Memory B cell (primary cell): ENCODE measurements at regions not wholly inside any gene's neighbourhood (a gene's known extent, or its start where the extent isn't known, plus 50 kb on each side); places are given as distances from the start of the nearest gene placed in this dataset.

Experiments used
- ATAC-seq: fragments of 150-1000 bp; cut with Tn5 transposase; 2 replicates; pipeline ENCODE4 v1.10.0; 2021; ENCODE audit warnings: low read depth, mild to moderate bottlenecking, moderate library complexity
- DNase-seq, 2 donors: peaks; one replicate each; pipeline ENCODE4 v3.0.0; 2022; ENCODE audit warnings: low spot score in 2 of 2
- H3K27ac Mint-ChIP-seq: one replicate; pipeline ENCODE4 v1.8.0; 2022; ENCODE audit warnings: mild to moderate bottlenecking, moderate library complexity, mixed read lengths
- H3K27me3 Mint-ChIP-seq: one replicate; pipeline ENCODE4 v1.8.0; 2022; ENCODE audit warnings: mixed read lengths
- H3K36me3 Mint-ChIP-seq: one replicate; pipeline ENCODE4 v1.8.0; 2022; ENCODE audit warnings: mild to moderate bottlenecking, mixed read lengths
- H3K4me1 Mint-ChIP-seq: one replicate; pipeline ENCODE4 v1.8.0; 2022; ENCODE audit warnings: mixed read lengths
- H3K4me3 Mint-ChIP-seq: one replicate; pipeline ENCODE4 v1.8.0; 2022; ENCODE audit warnings: mild to moderate bottlenecking, moderate library complexity, mixed read lengths
- H3K9me3 Mint-ChIP-seq: one replicate; pipeline ENCODE4 v1.8.0; 2022; ENCODE audit warnings: mixed read lengths

DNA sequence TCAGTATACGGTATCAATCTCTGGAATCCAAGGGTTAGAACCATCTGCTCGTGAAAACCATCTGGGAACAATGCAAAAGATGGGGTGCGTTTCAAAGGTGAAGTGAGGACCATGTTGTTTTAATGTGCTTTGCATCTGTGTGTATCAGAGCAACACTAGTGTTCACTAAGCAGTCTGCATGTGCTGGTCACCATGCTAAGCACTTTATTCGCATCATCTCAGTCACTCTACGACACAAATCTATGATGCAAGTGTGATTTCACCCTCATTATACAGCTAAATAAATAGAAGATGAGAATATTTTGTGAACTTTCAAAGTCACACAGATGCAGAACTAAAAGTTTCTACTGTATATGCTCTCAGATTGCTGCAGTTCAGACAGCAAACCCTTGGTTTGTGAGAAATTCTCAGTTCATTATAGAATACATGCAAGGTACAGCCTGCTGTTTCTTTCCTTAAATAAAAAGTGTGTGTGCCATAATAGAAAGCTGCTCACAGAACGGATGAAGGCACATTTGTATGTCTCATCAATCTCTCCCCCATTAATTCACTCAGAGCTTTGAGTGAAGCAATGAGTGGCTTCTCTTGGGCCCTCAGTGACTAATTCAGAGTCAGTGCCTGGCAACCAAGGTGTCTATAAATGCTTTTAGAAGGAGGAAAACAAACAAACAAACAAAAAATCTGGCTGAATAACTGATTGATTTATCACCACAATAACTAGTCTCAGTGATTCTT, 652.8 kb upstream of the SOX11 start:
- no peak for ATAC-seq
- Mint-ChIP-seq H3K4me3 (no peak overlapping the region), H3K4me1 (no peaks in the 10 kb centered on the region), H3K27me3 (no peaks in the 10 kb centered on the region), H3K27ac (no peak overlapping the region), H3K9me3 (peaks cover 1% of the 10 kb centered on the region), H3K36me3 (no peaks in the 10 kb centered on the region)
- DNase-seq = no peak

DNA sequence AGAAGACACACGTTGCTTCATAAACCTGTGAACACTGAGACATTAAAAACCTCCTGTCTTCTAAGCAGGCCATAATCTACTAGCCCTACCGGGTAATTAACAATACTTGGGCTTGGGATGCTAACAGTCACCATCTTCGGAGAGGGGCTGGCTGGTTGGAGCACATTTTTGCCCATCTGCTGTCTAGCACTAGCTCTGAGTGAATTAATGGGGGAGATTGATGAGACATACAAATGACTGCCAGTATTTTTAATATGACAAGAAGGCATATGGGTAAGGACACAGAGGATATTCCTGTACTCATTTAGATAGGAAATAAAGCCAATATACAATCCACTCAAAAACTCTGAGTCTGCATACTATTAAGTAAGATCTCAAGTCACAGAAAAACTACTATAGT, 651.6 kb upstream of the SOX11 start:
- DNase-seq (no peak), ATAC-seq (no peak)
- H3K4me1 Mint-ChIP-seq = no peaks in the 10 kb centered on the region
- no peaks in the 10 kb centered on the region for H3K36me3 Mint-ChIP-seq
- H3K27ac Mint-ChIP-seq = no peak overlapping the region
- peaks cover 3% of the 10 kb centered on the region for H3K9me3 Mint-ChIP-seq
- H3K27me3 Mint-ChIP-seq = no peaks in the 10 kb centered on the region
- H3K4me3 Mint-ChIP-seq = no peak overlapping the region

DNA sequence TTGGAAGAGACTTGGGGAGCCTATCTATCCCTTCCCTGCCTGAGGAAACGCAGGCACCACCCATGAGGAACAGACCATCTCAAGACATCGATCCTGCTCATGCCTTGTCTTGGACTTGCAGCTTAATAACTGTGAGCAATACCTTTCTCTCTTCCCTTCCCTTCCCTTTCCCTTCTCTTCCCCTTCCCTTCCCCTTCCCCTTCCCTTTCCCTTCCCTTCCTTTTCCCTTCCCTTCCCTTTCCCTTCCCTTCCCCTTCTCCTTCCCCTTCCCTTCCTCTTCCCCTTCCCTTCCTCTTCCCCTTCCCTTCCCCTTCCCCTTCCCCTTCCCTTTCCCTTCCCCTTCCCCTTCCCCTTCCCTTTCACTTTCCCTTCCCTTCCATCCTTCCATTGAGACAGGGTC, 650.7 kb upstream of the SOX11 start:
- H3K27me3 Mint-ChIP-seq = no peaks in the 10 kb centered on the region
- DNase-seq = no peak
- H3K36me3 Mint-ChIP-seq = no peaks in the 10 kb centered on the region
- no peaks in the 10 kb centered on the region for H3K4me1 Mint-ChIP-seq
- no peak overlapping the region for H3K4me3 Mint-ChIP-seq
- peaks cover 3% of the 10 kb centered on the region for H3K9me3 Mint-ChIP-seq
- H3K27ac Mint-ChIP-seq = no peak overlapping the region
- no peak for ATAC-seq

DNA sequence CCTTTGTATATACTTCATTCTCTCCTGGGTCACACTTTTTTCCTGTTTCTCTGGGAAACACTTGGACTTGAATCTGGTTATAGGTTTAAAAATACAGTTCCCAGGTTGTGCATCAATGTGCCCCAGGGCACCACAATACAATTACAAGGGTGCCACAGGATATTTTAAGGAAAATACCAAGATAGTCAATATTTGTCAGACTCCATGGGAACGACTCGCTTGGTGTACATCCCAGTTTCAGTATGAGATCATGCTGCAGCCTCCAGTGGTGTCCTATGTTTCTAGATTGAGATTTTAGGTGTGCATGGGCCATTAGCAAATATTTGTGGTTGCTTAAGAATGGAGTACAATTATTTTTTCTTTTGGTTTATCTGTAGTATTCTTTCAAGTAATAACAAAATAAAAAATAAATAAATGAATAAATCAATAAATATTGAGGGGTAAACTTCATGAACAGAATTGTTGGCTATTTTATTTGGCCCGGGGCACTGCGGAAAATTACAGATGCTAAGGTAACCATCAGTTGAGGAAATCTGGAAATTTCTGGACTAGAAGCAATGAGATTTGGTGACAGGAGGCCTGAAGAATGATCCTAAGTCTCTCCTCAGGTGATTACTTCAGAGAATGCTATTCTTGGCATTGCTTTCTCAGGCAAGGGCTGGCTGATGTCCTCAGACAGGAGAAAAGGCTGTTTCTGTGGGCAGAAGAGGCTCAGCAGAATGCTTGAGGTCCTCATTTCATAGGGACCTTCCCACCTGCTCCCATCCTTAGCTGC, 649.3 kb upstream of the SOX11 start:
- no peak for ATAC-seq
- Mint-ChIP-seq H3K36me3 (no peaks in the 10 kb centered on the region), H3K4me3 (no peak overlapping the region), H3K9me3 (peaks cover 3% of the 10 kb centered on the region), H3K27me3 (no peaks in the 10 kb centered on the region), H3K4me1 (no peaks in the 10 kb centered on the region), H3K27ac (no peak overlapping the region)
- no peak for DNase-seq

DNA sequence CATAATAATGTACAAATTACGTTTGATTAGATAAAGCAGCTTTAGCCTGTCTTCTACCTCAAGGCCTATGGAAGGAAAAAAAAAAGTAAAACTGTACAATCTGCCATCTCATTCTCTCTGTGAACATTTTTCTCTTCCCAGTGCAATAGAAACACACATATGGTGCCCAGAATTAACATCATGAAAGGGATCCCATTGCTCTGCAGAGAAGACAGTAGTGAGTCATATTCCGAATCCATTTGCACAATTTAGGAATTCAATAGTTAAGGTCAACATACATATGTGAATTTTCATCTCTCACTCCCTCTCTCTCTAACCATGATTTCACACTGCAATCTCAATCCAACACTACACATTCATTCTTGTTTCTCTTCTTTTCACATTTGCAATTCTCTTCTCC, 640.9 kb upstream of the SOX11 start:
- ATAC-seq = no peak
- DNase-seq = no peak
- H3K9me3 Mint-ChIP-seq = peaks cover 3% of the 10 kb centered on the region
- H3K36me3 Mint-ChIP-seq = no peaks in the 10 kb centered on the region
- no peak overlapping the region for H3K27ac Mint-ChIP-seq
- no peaks in the 10 kb centered on the region for H3K27me3 Mint-ChIP-seq
- no peak overlapping the region for H3K4me3 Mint-ChIP-seq
- no peaks in the 10 kb centered on the region for H3K4me1 Mint-ChIP-seq

DNA sequence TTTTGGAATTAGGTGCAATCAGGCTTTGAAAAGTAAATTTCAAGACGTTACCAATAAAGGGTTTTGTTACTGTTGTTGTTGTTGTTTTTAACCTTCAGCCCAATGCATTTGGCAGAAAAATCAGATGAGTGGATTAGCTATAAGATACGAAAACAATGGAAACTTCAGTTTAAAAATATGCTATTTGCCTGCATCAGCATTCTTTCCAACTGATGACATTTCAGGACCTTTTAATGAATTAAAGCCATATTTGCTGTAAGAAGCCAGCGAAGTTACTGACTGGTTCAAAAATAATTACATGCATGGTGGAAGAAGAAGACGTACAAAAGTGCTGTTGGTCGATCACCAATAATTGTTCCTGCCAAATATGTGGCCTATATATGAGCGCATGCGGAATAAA, 639.3 kb upstream of the SOX11 start:
- DNase-seq (no peak), ATAC-seq (no peak)
- no peak overlapping the region for H3K27ac Mint-ChIP-seq
- H3K4me1 Mint-ChIP-seq = no peaks in the 10 kb centered on the region
- no peak overlapping the region for H3K4me3 Mint-ChIP-seq
- no peaks in the 10 kb centered on the region for H3K27me3 Mint-ChIP-seq
- H3K36me3 Mint-ChIP-seq = no peaks in the 10 kb centered on the region
- H3K9me3 Mint-ChIP-seq = peaks cover 3% of the 10 kb centered on the region

DNA sequence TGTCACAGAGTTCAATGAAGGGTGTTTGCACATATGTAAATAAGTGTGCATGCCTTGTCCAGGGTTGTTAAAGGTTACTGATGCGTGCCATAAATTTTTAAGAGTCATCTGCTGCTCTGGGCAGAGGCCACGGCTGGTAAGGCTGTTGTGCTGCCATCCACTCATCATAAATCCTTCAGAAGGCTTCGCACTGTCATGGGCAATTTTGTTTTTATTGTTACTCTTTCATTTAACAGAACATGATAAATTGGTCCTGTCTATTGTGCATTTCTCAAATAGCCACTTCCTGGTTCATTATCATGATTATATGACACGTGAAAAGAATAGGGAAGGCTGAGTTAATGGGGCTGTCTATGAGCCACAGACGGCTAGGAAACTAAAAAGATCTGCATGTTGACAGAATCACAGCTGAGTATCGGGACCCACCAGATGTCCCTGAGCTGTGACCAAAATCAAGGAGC, 634.3 kb upstream of the SOX11 start:
- DNase-seq (no peak), ATAC-seq (no peak)
- Mint-ChIP-seq H3K4me1 (no peaks in the 10 kb centered on the region), H3K36me3 (no peaks in the 10 kb centered on the region), H3K27ac (no peak overlapping the region), H3K27me3 (no peaks in the 10 kb centered on the region), H3K9me3 (no peaks in the 10 kb centered on the region), H3K4me3 (no peak overlapping the region)

DNA sequence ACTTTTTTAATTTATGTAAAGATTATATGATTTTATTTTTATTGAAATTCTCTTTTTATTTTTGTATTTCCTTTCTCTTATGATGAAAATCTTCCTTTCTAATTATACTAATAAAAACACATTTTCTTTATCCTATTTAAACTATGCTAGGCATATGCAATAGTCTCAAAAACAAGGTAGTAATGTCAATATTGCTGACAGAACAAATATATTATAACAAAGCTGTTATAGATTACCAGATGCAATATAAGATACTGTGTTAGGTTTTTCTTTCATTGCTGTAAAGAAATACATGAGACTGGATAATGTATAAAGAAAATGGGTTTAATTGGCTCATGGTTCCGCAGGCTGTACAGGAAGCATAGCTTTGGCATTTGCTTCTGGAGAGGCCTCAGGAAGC, 631.2 kb upstream of the SOX11 start:
- DNase-seq = no peak
- ATAC-seq = no peak
- H3K36me3 Mint-ChIP-seq = no peaks in the 10 kb centered on the region
- no peak overlapping the region for H3K27ac Mint-ChIP-seq
- no peak overlapping the region for H3K4me3 Mint-ChIP-seq
- no peaks in the 10 kb centered on the region for H3K4me1 Mint-ChIP-seq
- no peaks in the 10 kb centered on the region for H3K9me3 Mint-ChIP-seq
- no peaks in the 10 kb centered on the region for H3K27me3 Mint-ChIP-seq

DNA sequence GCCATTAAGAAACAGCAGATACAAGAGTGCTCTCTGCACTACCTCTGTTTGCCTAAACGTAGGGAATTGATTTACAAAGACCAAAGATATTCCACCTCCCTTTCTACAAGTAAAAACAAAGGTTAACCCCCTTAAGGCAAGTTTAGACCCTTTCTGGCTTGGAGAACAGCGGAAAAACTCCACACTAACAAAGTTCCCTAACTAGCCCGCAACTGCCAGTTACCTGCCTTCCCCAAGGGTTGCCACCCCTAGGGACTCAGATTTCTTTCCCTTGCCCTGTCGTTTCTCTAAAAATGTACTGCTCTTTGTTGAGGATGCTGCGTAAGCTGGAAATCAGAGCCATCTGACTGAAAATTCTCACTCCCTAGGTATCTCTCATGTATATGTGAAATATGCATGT, 627.5 kb upstream of the SOX11 start:
- H3K27me3 Mint-ChIP-seq = no peaks in the 10 kb centered on the region
- no peak overlapping the region for H3K4me3 Mint-ChIP-seq
- no peak overlapping the region for H3K27ac Mint-ChIP-seq
- no peaks in the 10 kb centered on the region for H3K4me1 Mint-ChIP-seq
- H3K36me3 Mint-ChIP-seq = no peaks in the 10 kb centered on the region
- no peak for ATAC-seq
- DNase-seq = no peak
- no peaks in the 10 kb centered on the region for H3K9me3 Mint-ChIP-seq

DNA sequence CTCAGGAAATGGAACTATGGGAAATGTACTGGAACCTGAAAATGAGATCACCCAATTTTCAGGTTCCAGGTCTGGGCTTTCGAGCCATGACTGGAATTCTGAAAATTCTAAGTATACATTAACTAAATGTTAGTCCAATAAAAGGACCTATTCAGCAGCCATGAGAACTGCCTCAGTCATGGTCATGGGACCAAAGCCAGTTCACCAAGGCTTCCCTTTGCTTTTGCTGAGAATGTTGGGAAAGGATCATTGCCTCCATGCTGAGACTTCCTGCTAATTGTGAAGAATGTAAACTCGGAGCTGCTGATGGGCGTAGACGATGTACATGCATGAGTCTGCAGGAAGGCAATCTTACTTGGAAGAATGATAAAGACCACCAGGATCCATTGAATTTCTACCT, 624.4 kb upstream of the SOX11 start:
- no peak overlapping the region for H3K27ac Mint-ChIP-seq
- H3K36me3 Mint-ChIP-seq = no peaks in the 10 kb centered on the region
- ATAC-seq = no peak
- DNase-seq = no peak
- H3K9me3 Mint-ChIP-seq = no peaks in the 10 kb centered on the region
- H3K4me1 Mint-ChIP-seq = no peaks in the 10 kb centered on the region
- no peak overlapping the region for H3K4me3 Mint-ChIP-seq
- no peaks in the 10 kb centered on the region for H3K27me3 Mint-ChIP-seq

DNA sequence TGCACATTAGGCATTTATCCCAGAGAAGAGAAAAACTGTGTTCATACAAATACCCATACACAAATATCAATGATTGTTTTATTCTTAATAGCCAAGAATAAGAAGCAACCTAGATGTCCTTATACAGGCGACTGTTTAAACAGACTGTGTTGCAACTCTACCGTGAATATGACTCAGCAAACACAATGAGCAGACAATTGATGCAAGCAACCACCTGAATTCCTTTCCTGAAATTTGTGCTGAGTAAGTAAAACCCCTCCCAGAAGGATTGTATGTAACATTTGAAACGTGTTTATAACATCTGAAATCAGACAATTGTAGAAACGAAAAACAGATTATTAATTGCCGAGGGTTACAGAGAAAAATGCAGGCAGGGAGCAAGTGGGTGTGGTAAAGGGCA, 621.9 kb upstream of the SOX11 start:
- no peaks in the 10 kb centered on the region for H3K4me1 Mint-ChIP-seq
- no peaks in the 10 kb centered on the region for H3K27me3 Mint-ChIP-seq
- no peak overlapping the region for H3K27ac Mint-ChIP-seq

DNA sequence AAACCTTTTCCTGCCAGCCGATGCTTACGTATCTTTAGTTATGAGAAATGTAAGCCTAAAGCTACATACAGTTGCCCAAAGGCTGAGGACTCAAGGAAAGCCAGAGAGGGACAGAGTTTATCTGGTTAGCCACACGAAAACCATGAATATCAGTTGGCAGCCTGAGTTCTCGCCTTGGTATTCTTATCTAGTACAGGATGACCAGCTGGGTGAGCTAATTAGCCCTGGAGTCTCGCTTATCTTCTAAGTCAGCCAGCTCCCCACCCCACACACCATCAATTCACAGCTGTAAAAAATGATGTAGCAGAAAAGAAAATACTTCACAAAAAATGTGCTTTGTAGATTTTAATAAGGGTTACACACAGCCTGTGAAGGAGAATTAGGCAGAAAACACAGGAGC, 617.5 kb upstream of the SOX11 start:
- DNase-seq = no peak
- no peak for ATAC-seq
- Mint-ChIP-seq H3K27me3 (no peaks in the 10 kb centered on the region), H3K4me1 (no peaks in the 10 kb centered on the region), H3K27ac (no peak overlapping the region), H3K4me3 (no peak overlapping the region), H3K36me3 (no peaks in the 10 kb centered on the region), H3K9me3 (peaks cover 4% of the 10 kb centered on the region)

More for the DNA sequence above, 621.9 kb upstream of the SOX11 start:
- no peak for ATAC-seq
- Mint-ChIP-seq H3K36me3 (no peaks in the 10 kb centered on the region), H3K9me3 (no peaks in the 10 kb centered on the region), H3K4me3 (no peak overlapping the region)
- no peak for DNase-seq

DNA sequence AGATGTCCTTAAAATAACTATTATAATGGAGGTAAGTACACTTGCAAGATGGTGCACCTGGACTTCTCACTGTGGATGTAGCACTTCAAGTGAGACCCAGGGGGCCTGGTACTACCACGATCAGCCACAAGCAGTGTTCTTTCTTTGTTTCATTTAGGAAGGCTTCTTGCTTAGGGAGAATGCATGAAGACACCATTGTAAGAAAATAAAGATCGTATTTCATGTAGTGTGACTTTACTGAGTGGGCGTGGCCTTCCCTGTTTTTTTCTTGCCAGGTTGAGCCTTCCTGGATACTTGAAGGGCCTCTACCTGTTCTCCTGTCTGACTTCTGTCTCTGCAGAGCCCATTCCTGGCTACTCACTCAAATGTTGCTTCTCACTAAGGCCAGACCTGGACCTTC, 615.6 kb upstream of the SOX11 start:
- ATAC-seq = no peak
- H3K27ac Mint-ChIP-seq = no peak overlapping the region
- peaks cover 5% of the 10 kb centered on the region for H3K9me3 Mint-ChIP-seq
- H3K36me3 Mint-ChIP-seq = no peaks in the 10 kb centered on the region
- no peak overlapping the region for H3K4me3 Mint-ChIP-seq
- DNase-seq = no peak
- no peaks in the 10 kb centered on the region for H3K27me3 Mint-ChIP-seq
- no peaks in the 10 kb centered on the region for H3K4me1 Mint-ChIP-seq

DNA sequence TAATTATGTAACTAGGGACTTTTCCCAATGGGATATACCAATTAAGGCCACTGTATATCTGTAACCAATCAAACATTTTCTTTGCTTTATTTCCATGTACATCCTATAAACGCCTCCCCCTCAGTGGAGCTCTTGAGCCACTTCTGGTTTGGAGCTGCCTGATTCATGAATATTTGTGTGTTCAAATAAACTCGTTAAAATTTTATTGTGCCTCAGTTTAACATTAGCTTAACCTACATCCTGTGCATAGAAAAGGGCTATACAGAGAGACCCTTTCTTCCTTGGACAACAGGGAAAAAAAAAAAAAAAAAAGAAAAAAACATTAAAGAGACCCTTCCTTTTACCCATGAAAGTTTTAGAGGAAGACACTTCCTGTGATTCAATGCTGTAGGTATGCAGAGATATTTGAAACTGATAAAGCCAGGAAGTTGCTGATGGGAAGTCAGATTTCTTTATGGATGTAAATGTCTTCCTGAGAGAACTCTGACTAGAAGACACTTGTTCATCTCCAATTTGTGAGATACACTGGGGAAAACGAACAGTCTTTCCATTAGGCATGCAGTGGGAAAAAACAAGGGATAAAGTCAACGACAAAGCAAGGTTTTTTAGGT, 614.6 kb upstream of the SOX11 start:
- Mint-ChIP-seq H3K27me3 (no peaks in the 10 kb centered on the region), H3K36me3 (no peaks in the 10 kb centered on the region), H3K9me3 (peaks cover 6% of the 10 kb centered on the region), H3K4me1 (no peaks in the 10 kb centered on the region), H3K4me3 (no peak overlapping the region), H3K27ac (no peak overlapping the region)
- no peak for ATAC-seq
- no peak for DNase-seq
